Lower leg skin (tissue), 4 donors: ENCODE measurements at regions not wholly inside any gene's neighbourhood (a gene's known extent, or its start where the extent isn't known, plus 50 kb on each side); places are given as distances from the start of the nearest gene placed in this dataset.

Source experiments
- DNase-seq, 2 donors: peaks; one replicate each; pipeline ENCODE4 v3.0.0-alpha.2; 2019; ENCODE audit warnings: low spot score in 2 of 2
- H3K4me3 ChIP-seq: fragments of 200-600 bp; sonication (generic); 2 replicates; pipeline ENCODE4 v1.5.1; 2017; ENCODE audit warnings: mild to moderate bottlenecking, low read depth; ENCODE audit not compliant: poor library complexity, severe bottlenecking
- CTCF ChIP-seq, 3 donors: fragments of 450-650 bp; IDR thresholded peaks; one replicate each; pipeline ENCODE4 v1.5.1; 2016; ENCODE audit warnings: antibody characterized with exemption in 3 of 3, mild to moderate bottlenecking in 3 of 3, moderate library complexity in 2 of 3
- POLR2A ChIP-seq, 2 donors: fragments of 450-650 bp; IDR thresholded peaks; one replicate each; pipeline ENCODE4 v1.6.1; 2016 to 2017; ENCODE audit warnings: antibody characterized with exemption in 2 of 2, mild to moderate bottlenecking in 1 of 2, moderate library complexity in 1 of 2
- WGBS, 2 donors: methylation state at CpG; one replicate each; pipeline ENCODE4 v1.1.5; 2018; 5-methylcytosine and 5-hydroxymethylcytosine counted together
- intact Hi-C: fragments of 100-400 bp; cut with DNase I; formaldehyde crosslinking; loops from one replicate; pipeline ENCODE4 v1.15.0; 2023; ENCODE audit warnings: low total_unique reads

- DNase-seq, result no peak
- WGBS, 2 donors, result 88 to 92% methylated on average over 4 of the region's 4 CpGs
- no peak overlapping the region for H3K4me3 ChIP-seq
- no peak for TF ChIP-seq CTCF (IDR thresholded peaks at IDR 0.05)
- no peak for TF ChIP-seq POLR2A (IDR thresholded peaks at IDR 0.05)
- intact Hi-C loops, result no loop called here
These were observed 52.1 kb upstream of the DTNA start for GRCh38 chr18:34657860-34658500.

- intact Hi-C loops, result no loop called here
- TF ChIP-seq POLR2A (IDR thresholded peaks at IDR 0.05), result no peak
- no peak for TF ChIP-seq CTCF (IDR thresholded peaks at IDR 0.05)
- H3K4me3 ChIP-seq, result no peak overlapping the region
- peak; percentile 79 to 94 for DNase-seq
- 19 to 20% methylated on average over 8 of the region's 8 CpGs for WGBS, 2 donors
These were observed 50.2 kb upstream of the DTNA start for GRCh38 chr18:34659579-34660517.
